ENCODE measurements at regions not wholly inside any gene's neighbourhood (a gene's known extent, or its start where the extent isn't known, plus 50 kb on each side); places are given as distances from the start of the nearest gene placed in this dataset.

GRCh38 chr13:80123945-80124344 is 217.0 kb downstream of the SPRY2 start:
- DNase-seq: no peak

GRCh38 chr13:80121038-80121437 is 219.9 kb downstream of the SPRY2 start:
- DNase-seq: no peak

- DNase-seq: no peak
Observed at GRCh38 chr13:80118506-80118905, 222.4 kb downstream of the SPRY2 start.

- DNase-seq: no peak
Observed at GRCh38 chr13:80118099-80118498, 222.8 kb downstream of the SPRY2 start.

- no peak for DNase-seq
Observed at GRCh38 chr13:80117515-80117914, 223.4 kb downstream of the SPRY2 start.

GRCh38 chr13:80116107-80116506 is 224.8 kb downstream of the SPRY2 start:
- no peak for DNase-seq

- DNase-seq: no peak
Observed at GRCh38 chr13:80115616-80116015, 225.3 kb downstream of the SPRY2 start.

GRCh38 chr13:80113714-80114454 is 227.0 kb downstream of the SPRY2 start:
- no peak for DNase-seq

GRCh38 chr13:80109303-80109702 is 231.6 kb downstream of the SPRY2 start:
- no peak for DNase-seq

GRCh38 chr13:80105350-80105749 is 235.6 kb downstream of the SPRY2 start:
- DNase-seq: no peak

- no peak for DNase-seq
Observed at GRCh38 chr13:80101040-80101439, 239.9 kb downstream of the SPRY2 start.

GRCh38 chr13:80100636-80101035 is 240.3 kb downstream of the SPRY2 start:
- DNase-seq: no peak

- DNase-seq: no peak
Observed at GRCh38 chr13:80097561-80097960, 243.4 kb downstream of the SPRY2 start.

- no peak for DNase-seq
Observed at GRCh38 chr13:80096383-80096782, 244.5 kb downstream of the SPRY2 start.

GRCh38 chr13:80094526-80094925 is 246.4 kb downstream of the SPRY2 start:
- DNase-seq: no peak

GRCh38 chr13:80093888-80094287 is 247.0 kb downstream of the SPRY2 start:
- no peak for DNase-seq

- no peak for DNase-seq
Observed at GRCh38 chr13:80086304-80086721, 254.6 kb downstream of the SPRY2 start.

- no peak for DNase-seq
Observed at GRCh38 chr13:80083853-80084676, 256.9 kb downstream of the SPRY2 start.

GRCh38 chr13:80083081-80083852 is 257.7 kb downstream of the SPRY2 start:
- DNase-seq: no peak

- no peak for DNase-seq
Observed at GRCh38 chr13:80082396-80083080, 258.4 kb downstream of the SPRY2 start.

GRCh38 chr13:80074811-80075210 is 266.1 kb downstream of the SPRY2 start:
- no peak for DNase-seq

- no peak for DNase-seq
Observed at GRCh38 chr13:80074143-80074752, 266.7 kb downstream of the SPRY2 start.
